Smooth muscle cell (in vitro differentiated cells): ENCODE measurements at regions not wholly inside any gene's neighbourhood (a gene's known extent, or its start where the extent isn't known, plus 50 kb on each side); places are given as distances from the start of the nearest gene placed in this dataset.

ENCODE experiments used
- DNase-seq: peaks from one replicate; lab custom pipeline; 2025; ENCODE audit not compliant: unreplicated experiment; lab: John Stamatoyannopoulos, UW
- H2AFZ ChIP-seq: fragments of 200-600 bp; sonication (generic); 2 replicates; pipeline ENCODE4 v1.6.0; 2016; ENCODE audit warnings: antibody characterized with exemption, low read depth, mild to moderate bottlenecking
- H3F3A ChIP-seq: fragments of 200-600 bp; sonication (generic); 2 replicates; pipeline ENCODE4 v1.6.0; 2017; ENCODE audit warnings: antibody characterized with exemption, low read depth
- H3K27ac ChIP-seq: fragments of 200-600 bp; sonication (generic); 2 replicates; pipeline ENCODE4 v1.5.1; 2016; ENCODE audit warnings: low read depth, mild to moderate bottlenecking
- H3K27me3 ChIP-seq: fragments of 200-600 bp; sonication (generic); 2 replicates; pipeline ENCODE4 v1.6.1; 2016; ENCODE audit warnings: low read depth, mild to moderate bottlenecking
- H3K36me3 ChIP-seq: fragments of 200-600 bp; sonication (generic); 2 replicates; pipeline ENCODE4 v1.5.1; 2016; ENCODE audit warnings: low read depth
- H3K4me1 ChIP-seq: fragments of 200-600 bp; sonication (generic); 2 replicates; pipeline ENCODE4 v1.5.1; 2016; ENCODE audit warnings: low read depth
- H3K4me2 ChIP-seq: fragments of 200-600 bp; sonication (generic); 2 replicates; pipeline ENCODE4 v1.6.0; 2016; ENCODE audit warnings: mild to moderate bottlenecking
- H3K4me3 ChIP-seq: fragments of 200-600 bp; sonication (generic); 2 replicates; pipeline ENCODE4 v1.5.1; 2016; ENCODE audit warnings: mild to moderate bottlenecking
- H3K79me2 ChIP-seq: fragments of 200-600 bp; sonication (generic); 2 replicates; pipeline ENCODE4 v1.6.0; 2016; ENCODE audit warnings: low read depth, mild to moderate bottlenecking
- H3K9ac ChIP-seq: fragments of 200-600 bp; sonication (generic); 2 replicates; pipeline ENCODE4 v1.6.0; 2016; ENCODE audit warnings: low read depth
- H3K9me3 ChIP-seq: fragments of 200-600 bp; sonication (generic); replicated peaks from 2 replicates; pipeline ENCODE4 v1.5.1; 2016; ENCODE audit warnings: low read depth
- H4K20me1 ChIP-seq: fragments of 200-600 bp; sonication (generic); 2 replicates; pipeline ENCODE4 v1.6.0; 2016; ENCODE audit warnings: low read depth
- WGBS: methylation state at CpG from one replicate; pipeline ENCODE4 v1.1.7; 2016; ENCODE audit warnings: low lambda C conversion rate; 5-methylcytosine and 5-hydroxymethylcytosine counted together
- TF ChIP-seq, protein P1 (sequence below): fragments of 200-600 bp; sonication (generic); IDR thresholded peaks from 2 replicates; pipeline ENCODE4 v1.5.1; 2017; ENCODE audit warnings: borderline replicate concordance, mild to moderate bottlenecking, antibody characterized with exemption; ENCODE audit not compliant: insufficient read depth, poor library complexity, severe bottlenecking

DNA sequence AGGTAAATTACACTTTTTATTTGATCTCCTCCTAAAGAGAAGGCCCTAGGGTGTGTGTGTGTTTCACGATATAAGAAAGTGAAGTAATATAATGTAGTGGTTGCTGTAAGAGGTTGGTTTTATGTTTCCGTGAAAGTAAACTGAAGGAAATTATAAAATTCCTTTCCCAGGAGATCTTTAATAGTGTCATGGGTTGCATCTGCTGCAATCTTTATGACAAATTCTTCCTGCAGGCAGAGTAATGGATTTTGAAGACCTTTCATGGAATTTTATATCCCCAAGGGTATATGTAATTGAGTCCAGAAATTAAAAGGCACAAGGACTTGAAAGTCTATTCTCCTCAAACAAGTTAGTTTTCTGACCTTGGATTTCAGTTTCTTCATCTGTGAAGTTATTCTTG, 538.6 kb downstream of the ANKRD50 start:
- TF ChIP-seq, protein P1, sequence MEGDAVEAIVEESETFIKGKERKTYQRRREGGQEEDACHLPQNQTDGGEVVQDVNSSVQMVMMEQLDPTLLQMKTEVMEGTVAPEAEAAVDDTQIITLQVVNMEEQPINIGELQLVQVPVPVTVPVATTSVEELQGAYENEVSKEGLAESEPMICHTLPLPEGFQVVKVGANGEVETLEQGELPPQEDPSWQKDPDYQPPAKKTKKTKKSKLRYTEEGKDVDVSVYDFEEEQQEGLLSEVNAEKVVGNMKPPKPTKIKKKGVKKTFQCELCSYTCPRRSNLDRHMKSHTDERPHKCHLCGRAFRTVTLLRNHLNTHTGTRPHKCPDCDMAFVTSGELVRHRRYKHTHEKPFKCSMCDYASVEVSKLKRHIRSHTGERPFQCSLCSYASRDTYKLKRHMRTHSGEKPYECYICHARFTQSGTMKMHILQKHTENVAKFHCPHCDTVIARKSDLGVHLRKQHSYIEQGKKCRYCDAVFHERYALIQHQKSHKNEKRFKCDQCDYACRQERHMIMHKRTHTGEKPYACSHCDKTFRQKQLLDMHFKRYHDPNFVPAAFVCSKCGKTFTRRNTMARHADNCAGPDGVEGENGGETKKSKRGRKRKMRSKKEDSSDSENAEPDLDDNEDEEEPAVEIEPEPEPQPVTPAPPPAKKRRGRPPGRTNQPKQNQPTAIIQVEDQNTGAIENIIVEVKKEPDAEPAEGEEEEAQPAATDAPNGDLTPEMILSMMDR: no peak
- no peak overlapping the region for H3K9ac ChIP-seq
- H3K79me2 ChIP-seq: no peaks in the 10 kb centered on the region
- H4K20me1 ChIP-seq: no peaks in the 10 kb centered on the region
- no peak overlapping the region for H3K4me2 ChIP-seq
- H3K4me1 ChIP-seq: no peaks in the 10 kb centered on the region
- no peak overlapping the region for H3K4me3 ChIP-seq
- H3F3A ChIP-seq: no peaks in the 10 kb centered on the region
- no peaks in the 10 kb centered on the region for H3K27me3 ChIP-seq
- DNase-seq: no peak
- H3K36me3 ChIP-seq: no peaks in the 10 kb centered on the region
- H3K27ac ChIP-seq: no peak overlapping the region
- WGBS: 96% methylated on average over 2 of the region's 2 CpGs
- no peak overlapping the region for H2AFZ ChIP-seq
- no peaks in the 10 kb centered on the region for H3K9me3 ChIP-seq

DNA sequence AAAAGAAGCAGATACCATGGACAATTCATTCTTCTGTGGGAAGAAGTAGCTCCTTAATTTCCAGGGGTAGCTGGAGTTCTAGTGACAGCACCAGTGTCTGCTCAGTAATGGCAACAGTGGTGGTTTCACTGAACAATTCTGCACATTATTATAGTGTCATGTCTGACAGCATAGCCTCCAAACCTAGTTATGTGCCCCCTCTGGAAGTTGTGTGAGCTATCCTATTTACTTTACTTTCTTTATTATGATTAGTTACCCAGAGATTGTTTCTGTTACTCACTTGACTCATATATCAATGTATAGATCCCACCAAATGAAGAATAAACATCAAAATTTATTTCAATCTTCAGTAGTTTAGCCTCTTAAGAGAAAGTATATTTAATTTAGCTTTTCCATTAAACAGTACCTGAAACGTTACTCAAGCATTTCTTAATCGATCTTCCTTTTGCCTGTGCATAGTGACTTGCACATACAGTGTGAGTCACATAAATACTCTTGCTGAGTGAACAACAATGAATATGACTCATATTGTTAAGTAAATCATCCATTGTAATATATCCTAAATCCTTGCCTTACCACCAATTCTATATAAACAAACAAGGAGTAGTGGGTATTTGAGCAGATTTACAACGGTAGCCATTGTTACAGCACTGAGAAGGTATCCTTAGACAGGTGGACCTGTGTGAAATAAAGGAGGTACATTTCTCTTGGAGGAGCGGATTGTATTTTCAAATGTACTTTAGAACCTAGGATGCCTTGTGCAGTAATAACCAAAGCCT, 534.7 kb downstream of the ANKRD50 start:
- TF ChIP-seq, protein P1: no peak
- Histone ChIP-seq H3K4me3 (no peak overlapping the region), H4K20me1 (no peaks in the 10 kb centered on the region), H3K9ac (no peak overlapping the region), H3K27ac (no peak overlapping the region), H2AFZ (no peak overlapping the region), H3K4me1 (no peaks in the 10 kb centered on the region), H3K36me3 (no peaks in the 10 kb centered on the region), H3K79me2 (no peaks in the 10 kb centered on the region), H3F3A (no peaks in the 10 kb centered on the region), H3K9me3 (no peaks in the 10 kb centered on the region), H3K4me2 (no peak overlapping the region), H3K27me3 (no peaks in the 10 kb centered on the region)
- no peak for DNase-seq
- WGBS: 84% methylated on average over 4 of the region's 4 CpGs

DNA sequence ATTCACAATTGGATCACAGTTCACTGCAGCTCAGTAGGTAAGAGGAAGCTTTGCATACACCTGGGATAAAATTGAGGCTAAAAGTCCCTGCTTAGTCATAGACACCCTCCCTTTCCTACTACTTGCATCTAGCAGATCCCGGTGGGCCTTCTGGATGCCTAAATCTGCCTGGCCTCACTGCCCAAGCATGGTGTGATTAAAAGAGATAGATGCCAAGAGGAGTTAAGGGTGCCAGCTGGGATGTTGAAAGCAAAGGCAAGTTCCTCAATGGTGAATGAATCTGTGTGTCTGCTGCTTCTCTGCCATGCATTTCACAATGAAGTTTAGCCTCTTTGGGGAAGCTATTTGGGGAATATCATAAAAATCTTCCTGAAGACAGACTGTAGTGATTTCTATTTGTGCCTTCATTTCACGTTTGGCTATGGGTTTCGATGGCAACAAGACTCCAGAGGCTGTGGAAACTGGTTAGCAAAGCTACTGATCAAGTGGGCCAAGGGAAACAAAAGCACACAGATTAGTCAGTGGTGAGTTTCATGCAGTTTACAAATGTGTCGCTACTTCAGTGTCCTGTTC, 534.0 kb downstream of the ANKRD50 start:
- Histone ChIP-seq H3K27ac (no peak overlapping the region), H3K4me3 (no peak overlapping the region), H3F3A (no peaks in the 10 kb centered on the region), H3K9me3 (no peaks in the 10 kb centered on the region), H3K9ac (no peak overlapping the region), H2AFZ (no peak overlapping the region), H3K4me2 (no peak overlapping the region), H3K27me3 (no peaks in the 10 kb centered on the region), H3K4me1 (no peaks in the 10 kb centered on the region), H3K79me2 (no peaks in the 10 kb centered on the region), H4K20me1 (no peaks in the 10 kb centered on the region), H3K36me3 (no peaks in the 10 kb centered on the region)
- DNase-seq: no peak
- 87% methylated on average over 4 of the region's 4 CpGs for WGBS
- TF ChIP-seq, protein P1: no peak
